HK-2 (cell line): ENCODE measurements at regions not wholly inside any gene's neighbourhood (a gene's known extent, or its start where the extent isn't known, plus 50 kb on each side); places are given as distances from the start of the nearest gene placed in this dataset.

ENCODE experiments used
- DNase-seq: peaks from one replicate; pipeline ENCODE4 v3.0.0-alpha.2; 2018; ENCODE audit not compliant: unreplicated experiment

DNA sequence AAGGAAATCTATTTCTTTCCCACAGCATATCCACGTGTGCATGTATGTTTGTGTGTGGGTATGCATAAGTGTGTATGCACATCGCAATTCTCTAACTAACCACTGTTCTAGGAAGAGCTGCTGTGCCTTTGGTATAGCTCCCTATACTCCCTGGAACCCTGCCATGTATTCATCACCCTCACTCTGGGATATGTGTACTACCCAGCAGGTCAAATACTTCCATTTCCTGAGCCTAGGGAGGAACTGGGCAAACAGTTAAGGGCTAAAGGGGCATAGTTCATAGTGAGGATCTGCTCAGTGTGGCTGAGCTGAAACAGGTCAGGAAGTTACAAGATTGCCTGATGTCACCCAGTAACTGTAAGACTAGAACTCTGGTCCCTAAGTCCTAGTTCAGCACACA, 260.4 kb downstream of the RPLP1 start:
- no peak for DNase-seq

DNA sequence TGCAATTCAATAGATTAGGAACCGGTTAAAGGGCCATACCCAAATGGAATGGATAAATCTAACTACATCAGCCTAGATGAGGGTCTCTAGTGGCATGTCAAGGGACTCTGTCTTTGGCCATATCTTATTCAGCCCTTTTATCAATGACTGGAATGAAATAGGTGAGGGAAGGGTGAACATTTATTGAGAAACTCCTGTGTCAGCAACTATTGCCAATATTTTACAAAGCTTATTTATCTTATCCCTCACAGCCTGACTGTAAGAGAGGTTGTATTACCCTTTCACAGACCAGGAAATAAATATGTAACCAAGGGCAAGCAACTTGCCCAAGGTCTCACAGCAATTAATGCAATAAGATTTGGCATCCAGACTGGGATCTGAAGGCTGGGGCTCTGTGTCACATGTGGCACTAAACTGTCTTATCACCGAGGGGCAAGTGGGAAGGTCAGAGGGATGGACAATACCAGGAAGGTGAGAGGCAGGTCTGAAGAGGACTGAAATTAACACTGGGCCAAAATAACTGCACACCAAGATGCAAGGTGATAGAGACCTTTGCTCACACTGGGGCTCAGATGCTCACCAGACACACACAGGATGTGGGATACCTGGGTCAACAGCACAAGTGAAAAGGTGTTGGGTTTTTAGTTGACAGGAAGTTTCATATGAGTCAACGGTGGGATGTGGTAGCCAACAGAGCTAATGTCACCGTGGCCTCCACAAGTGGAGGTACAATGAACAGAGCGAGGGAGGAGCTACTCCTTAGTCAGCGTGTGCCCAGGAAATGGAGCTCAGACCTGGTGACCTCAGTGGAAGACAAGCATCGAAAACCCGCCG, 261.3 kb downstream of the RPLP1 start:
- no peak for DNase-seq

DNA sequence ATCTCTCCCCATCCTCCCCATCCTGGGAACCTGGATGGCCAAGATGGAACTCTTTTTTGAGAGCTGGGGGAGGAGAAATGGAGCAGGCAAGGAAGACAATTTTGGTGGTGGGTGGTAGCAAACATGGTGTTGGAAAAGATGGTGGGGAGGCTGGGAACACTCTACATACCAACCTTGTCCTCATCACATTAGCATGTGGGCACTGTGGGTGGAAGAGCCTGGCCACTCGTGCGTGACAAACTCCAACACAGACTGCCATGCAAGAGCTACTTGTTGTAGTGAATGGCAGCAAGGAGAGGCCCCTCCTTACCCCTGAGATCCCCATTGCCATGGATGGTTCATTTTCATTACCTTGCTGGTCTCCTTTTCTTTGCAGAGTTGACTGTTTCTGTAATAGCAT, 262.6 kb downstream of the RPLP1 start:
- no peak for DNase-seq

DNA sequence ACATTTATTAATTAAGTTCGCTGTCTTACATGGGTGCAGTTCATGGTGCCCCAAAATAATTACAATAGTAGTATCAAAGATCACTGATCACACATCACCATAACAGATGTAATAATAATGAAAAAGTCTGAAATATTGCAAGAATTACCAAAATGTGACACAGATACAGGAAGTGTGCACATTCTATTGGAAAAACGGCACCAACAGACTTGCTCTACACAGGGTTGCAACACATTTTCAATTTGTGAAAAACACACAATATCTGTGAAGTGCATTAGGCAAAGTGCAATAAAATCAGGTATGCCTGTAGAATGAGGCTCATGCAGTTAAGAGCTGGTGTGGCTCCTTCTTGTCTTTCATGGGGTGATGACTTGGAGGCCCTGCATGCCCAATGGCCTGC, 265.8 kb downstream of the RPLP1 start:
- DNase-seq, result no peak

DNA sequence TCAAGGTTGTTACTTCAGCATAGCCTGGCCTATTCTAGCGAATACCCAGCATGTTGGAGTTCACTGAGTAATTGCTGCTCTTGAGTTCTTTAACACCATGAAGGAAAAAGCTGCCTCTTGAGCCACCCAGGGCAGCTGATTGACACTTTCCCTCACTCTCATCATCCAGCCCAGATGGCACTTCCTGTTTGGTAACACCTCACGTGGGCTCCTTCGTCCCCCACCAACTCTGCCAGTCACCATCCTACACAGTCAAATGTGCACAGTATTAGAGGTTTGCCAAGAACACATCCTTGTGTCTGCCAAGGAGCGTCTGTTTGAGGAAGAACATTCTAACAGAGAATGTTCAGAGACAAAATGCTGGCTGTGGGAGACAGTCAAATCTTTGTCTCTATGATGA, 266.3 kb downstream of the RPLP1 start:
- no peak for DNase-seq

DNA sequence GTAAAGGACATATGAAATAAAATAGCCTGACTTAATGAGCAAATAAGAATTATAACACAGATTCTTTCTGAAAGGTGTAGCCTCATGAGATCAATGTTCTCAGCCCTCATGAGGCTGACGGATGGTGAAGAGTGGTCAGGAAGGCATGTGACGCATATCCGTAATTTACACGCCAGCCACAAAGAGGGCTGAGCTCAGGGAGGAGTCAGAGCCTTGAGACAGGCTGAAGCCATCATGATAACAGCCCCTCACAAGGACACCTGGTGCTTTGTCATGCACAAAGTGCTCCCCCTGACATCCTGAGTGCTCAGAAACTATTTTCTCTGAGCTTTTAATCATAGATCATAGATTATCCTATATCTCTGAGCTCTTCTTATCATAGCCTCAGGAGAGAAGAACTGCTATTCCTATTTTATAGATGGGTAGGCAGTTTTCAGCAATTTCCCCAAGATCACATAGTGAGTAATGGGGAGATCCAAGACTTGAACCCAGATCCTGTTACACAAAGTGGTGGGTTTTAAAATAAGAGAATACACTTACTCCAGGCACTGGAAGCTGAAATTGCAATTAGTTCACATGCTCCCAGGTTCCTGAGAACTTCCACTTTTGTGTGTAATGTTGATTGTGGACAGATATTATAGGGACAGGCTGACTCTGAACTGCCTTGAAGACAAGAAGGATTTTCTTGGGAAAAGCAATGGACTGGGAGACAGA, 267.1 kb downstream of the RPLP1 start:
- DNase-seq, result no peak

DNA sequence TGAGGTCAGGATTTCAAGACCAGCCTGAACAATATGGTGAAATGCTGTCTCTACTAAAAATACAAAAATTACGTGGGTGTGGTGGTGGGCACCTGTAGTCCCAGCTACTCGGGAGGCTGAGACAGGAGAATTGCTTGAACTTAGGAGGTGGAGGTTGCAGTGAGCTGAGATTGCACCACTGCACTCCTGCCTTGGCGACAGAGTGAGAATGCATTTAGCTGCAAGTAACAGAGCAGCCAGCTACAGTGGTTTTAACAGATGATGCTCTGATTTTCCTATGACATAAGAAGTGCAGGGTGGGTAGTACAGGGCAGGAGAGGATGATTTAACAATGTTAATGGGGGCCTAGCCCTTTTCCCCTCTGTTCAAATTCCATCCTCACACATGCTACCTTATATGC, 267.9 kb downstream of the RPLP1 start:
- no peak for DNase-seq

DNA sequence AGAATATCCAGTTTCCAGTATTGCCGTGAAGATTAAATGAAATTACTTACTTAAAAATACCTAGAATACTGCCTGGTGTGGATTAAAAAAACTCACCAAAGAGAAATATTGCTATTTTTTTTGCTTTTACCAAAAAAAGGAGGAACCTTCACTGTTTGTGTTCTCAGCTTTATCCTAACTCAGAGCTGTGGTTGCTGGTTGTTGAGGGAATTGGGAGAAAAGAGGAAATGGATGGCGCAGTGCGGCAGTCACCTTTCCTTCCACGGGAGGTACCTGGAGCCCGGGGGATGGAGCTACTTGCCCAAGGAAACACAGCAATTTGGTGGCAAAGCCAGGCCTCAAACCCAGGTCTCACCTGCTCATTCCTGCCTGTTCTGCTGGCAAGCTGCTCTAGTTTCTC, 270.3 kb downstream of the RPLP1 start:
- no peak for DNase-seq

DNA sequence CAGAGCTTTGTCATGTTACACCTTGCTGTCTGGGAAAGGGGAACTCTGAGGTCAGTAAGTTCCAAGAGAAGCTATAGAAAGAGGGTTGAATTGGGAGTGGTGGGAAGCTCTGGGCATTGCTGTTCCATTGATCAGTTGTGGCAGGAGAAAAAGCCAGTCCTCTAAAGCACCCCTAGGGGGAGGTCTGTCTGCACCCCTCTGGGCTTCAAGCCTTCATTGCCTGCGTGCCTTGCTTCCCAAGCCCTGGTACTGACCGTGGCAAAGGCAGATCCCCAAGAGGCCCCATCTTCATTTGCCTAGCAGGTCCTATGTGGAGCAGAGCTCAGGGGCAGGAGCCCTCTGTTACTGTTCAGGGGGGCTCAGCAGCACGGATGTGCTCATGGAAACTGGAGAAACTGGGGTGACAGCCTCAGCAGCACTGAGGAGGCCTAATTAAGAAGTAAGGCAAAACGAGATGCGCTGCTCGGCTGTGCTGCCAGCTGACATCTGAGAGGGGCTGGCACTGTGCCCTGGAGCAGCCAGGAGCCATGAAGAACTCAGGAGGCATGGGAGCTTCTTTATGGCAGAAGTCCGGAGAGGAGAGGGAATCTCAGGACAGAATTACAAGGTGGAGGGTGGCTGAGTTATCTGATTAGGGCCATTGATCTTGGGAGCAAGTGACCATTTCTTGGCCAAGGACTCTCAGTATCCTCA, 270.9 kb downstream of the RPLP1 start:
- no peak for DNase-seq

DNA sequence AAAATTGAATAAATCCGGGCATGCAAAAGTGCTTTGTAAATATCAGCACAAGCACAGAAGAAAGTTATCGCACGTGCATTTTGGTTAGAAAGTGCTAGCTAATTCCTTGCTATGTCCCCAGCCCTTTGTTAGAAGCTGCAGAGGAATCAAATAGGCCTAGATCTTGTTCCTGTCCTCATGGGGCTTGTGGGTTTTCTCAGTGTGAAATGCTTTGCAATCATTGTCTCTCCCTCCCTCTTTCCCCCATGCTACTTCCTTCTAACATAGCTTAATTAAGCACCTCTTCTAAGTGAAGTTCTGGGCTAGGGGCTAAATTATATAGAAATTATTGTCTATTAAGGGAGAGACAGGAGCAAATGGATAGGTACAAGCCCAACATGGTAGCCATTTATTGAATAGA, 271.7 kb downstream of the RPLP1 start:
- no peak for DNase-seq

DNA sequence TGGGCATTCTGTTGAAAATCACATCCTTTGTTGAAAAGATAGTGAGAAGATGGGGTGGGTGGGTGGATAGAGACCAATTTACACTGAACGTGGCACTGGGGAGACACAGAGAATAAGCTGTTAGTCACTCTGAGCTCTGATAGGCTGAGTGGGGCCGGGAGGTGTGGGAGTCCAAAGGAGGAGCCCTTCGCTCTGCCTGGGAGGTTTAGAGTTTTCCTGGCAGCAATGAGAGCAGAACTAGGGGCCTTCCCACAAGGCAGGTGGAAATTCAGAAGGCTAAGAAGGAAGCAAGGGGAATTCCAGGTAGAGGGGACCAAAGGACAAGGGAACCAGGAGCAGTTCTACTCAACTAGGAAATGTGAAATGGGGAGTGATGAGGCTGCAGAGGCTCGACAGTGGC, 272.7 kb downstream of the RPLP1 start:
- DNase-seq, result no peak

DNA sequence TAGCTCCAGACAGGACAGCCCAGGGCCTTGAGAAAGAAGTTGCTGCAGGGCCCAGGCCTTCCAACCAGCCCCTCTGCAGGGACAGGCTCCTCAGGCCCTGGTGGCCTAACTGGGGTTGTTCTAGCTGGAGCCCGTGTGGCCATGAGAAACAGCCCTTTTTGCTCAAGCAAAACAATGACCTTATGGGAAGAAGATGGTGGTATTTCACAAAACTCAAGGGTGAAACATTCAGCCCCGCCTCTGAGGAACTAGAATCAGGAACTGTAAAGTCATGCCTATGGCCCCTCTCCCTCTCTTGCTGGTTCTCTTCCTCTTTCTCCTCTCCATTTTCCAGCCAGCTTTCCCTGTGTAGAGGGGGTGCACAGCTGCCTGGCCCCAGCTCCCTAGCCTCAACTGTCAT, 273.3 kb downstream of the RPLP1 start:
- no peak for DNase-seq

DNA sequence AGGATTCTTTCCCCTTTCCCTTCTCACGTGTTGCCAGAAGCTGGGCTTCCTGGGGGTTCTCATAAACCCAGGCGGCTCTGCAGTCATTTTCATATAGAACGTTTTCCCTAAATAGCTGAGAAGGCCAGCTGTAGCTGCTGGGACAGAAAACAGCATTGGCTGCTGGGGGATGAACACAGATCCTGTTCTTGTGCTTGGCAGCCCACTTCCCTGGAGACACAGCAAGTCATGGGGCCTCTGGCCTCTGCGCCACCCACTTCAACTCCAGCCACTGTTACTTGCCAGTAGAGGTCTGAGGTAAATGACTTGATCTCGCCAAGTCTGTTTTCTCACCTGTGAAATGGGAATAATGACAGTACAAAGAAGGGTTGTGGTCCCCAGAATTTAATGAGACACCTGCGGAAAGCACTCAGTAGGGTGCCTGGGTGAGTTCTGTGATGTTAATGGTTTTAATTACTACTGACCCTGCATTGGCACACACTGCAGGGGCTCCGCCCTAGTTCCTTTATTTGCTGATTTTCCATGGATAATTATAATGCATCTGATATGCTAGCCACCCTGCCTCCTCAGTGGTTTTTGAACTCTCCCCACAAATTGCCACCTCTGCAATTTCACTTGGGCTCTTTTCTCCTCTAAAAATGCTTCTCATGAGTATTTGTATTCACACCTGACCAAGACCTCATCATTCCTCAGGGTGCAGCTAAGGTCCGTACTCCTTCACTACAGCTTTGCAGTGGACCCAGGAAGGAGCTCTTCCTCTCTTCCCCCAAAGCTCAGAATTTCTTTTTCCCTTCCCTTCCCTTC, 274.7 kb downstream of the RPLP1 start:
- no peak for DNase-seq

DNA sequence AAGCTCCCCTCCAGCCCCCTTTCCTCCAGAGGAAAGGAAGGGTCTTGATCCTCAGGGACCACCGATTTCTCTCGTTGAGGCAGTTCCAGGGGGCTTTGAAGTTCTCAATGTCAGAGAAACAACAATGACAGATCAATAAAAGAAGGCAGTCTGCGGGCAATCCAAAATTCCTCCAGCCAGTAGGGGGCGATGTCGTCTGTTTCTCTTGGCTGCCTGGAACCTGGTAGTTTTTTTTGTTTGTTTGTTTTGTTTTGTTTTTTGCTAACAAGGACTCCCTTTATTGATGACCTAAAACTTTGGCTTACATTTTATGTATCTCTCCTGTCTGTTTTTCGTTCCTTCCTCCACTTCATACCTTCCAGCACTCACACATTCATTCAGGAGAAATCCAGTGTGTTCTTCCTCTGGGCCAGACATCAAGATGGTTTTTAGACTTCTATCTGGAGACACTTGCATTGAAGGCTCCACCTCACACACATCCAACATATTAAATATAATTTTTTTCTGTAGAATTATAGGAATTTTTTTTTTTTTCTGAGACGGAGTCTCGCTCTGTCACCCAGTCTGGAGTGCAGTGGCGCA, 276.6 kb downstream of the RPLP1 start:
- peak; percentile 24 for DNase-seq

DNA sequence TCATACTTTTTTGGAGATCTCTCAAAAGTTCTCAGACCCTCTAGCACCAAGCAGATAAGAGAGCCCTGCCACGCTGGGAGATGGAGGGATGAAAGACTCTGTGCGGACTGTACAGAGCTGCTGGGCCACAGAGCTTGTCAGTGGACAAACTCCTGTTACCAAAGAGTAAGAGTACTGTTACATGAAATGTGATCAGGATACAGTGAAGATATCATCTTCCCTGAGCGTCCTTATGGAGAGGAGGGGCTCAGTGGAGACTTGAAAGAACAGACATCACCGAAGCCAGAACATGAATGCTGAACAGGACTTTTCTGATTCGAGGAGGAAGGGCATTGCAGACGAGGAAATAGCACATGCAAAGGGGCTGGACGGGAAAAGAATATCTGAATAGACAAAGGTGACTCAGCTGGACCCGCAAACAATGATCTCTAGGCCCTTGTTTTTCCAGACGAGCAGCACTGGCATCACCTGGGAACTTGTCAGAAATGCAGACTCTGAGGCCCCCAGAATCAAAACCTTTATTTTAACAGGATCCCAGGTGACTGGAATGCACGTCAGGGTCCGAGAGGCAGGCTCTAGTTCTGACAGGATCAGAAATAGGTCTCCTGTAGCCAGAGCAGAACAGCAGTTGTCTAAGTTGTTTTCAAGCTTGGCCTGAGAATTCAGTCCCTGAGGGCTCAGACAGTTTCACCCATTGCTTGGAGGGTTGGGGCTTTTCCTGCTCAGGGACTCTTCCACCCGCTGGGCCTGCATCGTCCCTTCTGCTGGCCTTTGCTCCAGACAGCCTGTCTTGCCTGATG, 277.9 kb downstream of the RPLP1 start:
- DNase-seq, result no peak

DNA sequence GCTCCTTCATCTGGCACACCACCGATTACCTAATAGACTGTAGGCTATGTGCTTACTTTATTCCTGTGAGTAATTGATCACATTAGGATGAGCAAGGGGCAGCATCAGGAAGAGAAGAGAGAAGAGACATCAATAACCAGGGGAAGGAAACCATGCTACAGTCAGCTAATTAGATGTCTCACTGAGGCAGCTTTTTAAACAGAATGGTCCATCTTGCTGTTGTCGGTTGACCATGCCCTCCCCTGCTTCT, 278.4 kb downstream of the RPLP1 start:
- DNase-seq, result no peak

DNA sequence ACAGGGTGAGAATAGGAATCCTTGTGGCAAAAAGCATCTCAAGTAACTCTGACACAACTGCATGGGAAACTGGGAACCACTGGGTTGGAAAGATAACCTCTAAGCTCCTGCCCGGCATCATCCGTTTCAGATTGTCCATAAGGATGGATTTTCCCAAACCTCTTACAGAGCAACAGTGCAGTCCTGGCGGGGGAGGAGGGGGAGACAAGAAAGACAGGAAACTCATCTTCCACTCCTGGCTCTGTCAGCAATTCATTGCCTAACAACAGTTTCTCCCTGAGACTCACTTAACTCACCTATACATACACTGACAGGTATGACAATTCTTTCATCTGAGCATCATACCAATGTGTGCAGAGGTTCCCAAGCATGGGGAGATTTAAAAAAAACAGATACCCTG, 279.0 kb downstream of the RPLP1 start:
- DNase-seq, result no peak

DNA sequence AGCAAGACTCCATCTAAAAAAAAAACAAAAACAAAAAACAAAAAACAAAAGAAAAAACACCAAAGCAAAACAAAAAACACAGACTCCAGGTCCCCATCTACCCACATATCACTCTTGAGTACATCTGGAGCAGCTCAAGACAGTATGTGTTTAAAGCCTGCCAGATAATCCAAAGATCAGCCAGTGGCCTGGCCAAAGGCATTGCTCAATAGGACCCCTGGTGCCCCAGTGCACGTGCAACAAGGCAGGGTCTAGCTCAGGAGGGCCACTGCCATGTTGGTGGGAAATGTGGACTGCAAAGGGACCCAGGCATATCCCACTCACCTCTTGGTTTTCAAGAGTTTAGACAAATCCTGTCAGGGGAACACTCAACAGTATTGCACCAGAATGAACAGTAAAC, 279.5 kb downstream of the RPLP1 start:
- no peak for DNase-seq

DNA sequence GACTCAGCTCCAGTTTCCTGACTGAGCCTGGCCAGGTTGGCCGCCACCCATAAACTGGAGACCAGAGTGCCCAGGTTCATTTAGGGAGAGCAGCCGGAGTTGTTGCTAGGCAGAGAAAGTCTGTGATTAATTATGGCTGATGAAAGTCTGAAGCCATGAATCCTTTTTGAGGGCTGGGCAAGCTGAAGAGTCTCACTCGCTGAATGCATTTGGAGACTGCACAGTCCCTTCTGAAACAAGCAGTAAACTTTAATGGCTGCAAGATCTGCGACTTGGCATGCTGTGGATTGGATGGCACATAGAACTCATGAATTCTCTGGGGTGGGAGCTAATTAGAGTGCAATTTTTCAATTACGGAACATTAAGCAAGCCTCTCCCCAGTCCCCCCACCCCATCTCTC, 282.1 kb downstream of the RPLP1 start:
- DNase-seq, result no peak

DNA sequence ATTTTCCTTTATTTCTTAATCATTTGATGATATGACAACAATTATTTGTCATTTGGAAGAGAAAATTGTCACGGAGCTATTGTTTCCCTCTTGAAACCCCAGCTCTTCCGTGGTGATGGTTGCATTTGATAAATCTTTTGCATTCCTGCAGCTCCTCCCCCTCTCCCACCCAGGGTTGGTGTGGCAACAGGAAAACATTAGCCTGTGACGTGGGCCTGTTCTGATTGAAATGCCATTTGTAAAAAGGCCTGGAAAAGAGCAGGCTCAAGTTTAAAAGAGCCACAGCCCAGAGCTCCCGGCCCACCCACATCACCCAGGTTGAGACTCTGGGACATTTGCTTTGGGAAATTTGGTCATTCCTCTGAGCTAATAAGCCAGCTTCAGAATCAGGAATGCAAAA, 282.5 kb downstream of the RPLP1 start:
- no peak for DNase-seq

DNA sequence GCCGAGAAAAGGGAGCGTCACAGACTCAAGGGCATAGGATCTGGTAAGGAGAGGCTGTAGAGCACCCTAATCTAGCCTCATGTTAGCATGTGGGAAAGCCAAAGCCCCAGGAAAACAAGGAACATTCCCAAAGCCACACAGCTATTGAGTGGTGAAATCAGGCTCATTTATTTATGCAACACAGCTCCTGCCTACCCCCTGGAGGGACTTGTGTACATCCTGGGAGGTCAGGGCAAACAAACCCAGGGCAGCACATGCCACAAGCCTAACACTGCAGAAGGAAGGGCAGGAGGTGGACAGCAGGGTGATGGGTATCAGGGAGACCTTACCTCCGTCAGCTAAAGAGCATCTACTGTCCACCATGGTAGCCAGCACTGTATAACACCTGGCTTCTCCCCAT, 283.5 kb downstream of the RPLP1 start:
- no peak for DNase-seq
